ENCODE measurements at regions not wholly inside any gene's neighbourhood (a gene's known extent, or its start where the extent isn't known, plus 50 kb on each side); places are given as distances from the start of the nearest gene placed in this dataset.

DNA sequence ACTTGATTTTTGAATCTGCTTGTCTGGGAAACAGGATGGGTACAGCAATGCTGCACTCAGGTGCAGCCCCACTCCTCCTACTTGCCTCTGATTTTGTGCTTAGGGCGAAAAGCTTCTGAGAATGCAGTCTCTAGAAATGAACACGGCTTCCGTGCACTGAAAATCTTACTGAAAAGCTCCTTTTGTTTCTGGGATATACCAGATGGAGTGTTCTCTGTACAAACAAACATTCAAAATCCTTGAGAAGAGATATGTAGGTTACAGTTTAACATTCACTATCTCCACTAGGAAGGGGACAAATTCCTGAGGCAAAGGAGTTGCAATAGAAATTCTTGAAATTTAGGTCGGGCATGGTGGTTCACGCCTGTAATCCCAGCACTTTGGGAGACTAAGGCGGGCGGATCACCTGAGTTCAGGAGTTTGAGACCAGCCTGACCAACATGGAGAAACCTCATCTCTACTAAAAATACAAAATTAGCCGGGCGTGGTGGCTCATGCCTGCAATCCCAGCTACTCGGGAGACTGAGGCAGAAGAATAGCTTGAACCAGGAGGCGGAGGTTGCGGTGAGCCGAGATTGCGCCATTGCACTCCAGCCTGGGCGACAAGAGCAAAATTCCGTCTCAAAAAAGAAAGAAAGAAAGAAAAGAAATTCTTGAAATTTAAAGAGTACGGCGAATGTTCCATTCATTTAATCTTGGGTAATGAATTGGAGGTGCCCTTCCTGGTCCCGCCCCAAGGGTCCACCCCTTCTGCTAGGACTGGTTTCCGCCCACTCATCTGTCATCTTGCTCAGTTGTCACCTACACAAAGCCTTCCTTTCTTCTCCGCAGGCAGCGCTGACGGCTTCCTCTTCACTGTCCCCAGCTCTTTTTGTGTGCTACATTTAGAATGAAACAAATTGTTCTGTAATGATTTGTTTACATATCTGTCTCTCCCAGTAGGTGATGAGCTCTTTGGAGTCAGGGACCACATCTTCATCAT, 92.4 kb downstream of the SOCS6 start (continued):
- TF ChIP-seq, protein P1, sequence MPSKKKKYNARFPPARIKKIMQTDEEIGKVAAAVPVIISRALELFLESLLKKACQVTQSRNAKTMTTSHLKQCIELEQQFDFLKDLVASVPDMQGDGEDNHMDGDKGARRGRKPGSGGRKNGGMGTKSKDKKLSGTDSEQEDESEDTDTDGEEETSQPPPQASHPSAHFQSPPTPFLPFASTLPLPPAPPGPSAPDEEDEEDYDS (CRISPR knock-in tag; IDR thresholded peaks at IDR 0.05) = peak; percentile 68; the same call in 1 of the 2 replicates
- TF ChIP-seq ZSCAN12 (CRISPR knock-in tag; IDR thresholded peaks at IDR 0.05) (peak; percentile 30; the same call in 1 of the 2 replicates), HOXA5 (CRISPR knock-in tag; IDR thresholded peaks at IDR 0.05) (peak; percentile 100), HOXD1 (CRISPR knock-in tag; IDR thresholded peaks at IDR 0.05) (peak; percentile 100), DR1 (CRISPR knock-in tag; IDR thresholded peaks at IDR 0.05) (no peak), ZNF510 (CRISPR knock-in tag; IDR thresholded peaks at IDR 0.05; ENCODE audit: low read depth) (no peak), ZNF747 (CRISPR knock-in tag; IDR thresholded peaks at IDR 0.05; ENCODE audit: borderline replicate concordance) (no peak), POLR2AphosphoS5 (IDR thresholded peaks at IDR 0.05; ENCODE audit: low read depth, low read length) (peak; percentile 53), EEA1 (CRISPR knock-in tag; IDR thresholded peaks at IDR 0.05; ENCODE audit: borderline replicate concordance) (no peak), KMT2A (CRISPR knock-in tag; IDR thresholded peaks at IDR 0.05) (0 out of 2 replicates have a peak, but pooled peaks have one; percentile 28), NBN (conservative IDR thresholded peaks at IDR 0.05) (no peak), KLF16 (CRISPR knock-in tag; IDR thresholded peaks at IDR 0.05) (0 out of 4 replicates have a peak, but pooled peaks of 1 of the 2 experiments have one; percentile 12), ZNF777 (CRISPR knock-in tag; IDR thresholded peaks at IDR 0.05) (no peak), GABPA (IDR thresholded peaks at IDR 0.05; ENCODE audit: low read depth, low read length) (no peak), GABPA (CRISPR knock-in tag; IDR thresholded peaks at IDR 0.05; ENCODE audit: low read depth) (no peak; the same call in 1 of the 2 replicates), NFE2 (CRISPR knock-in tag; IDR thresholded peaks at IDR 0.05) (no peak), ZNF720 (CRISPR knock-in tag; IDR thresholded peaks at IDR 0.05) (no peak), ZNF282 (IDR thresholded peaks at IDR 0.05; ENCODE audit: partially characterized antibody) (no peak), ZIK1 (CRISPR knock-in tag; IDR thresholded peaks at IDR 0.05; ENCODE audit: borderline replicate concordance, low read depth) (no peak), MTF1 (CRISPR knock-in tag; IDR thresholded peaks at IDR 0.05) (no peak), FOXA3 (CRISPR knock-in tag; IDR thresholded peaks at IDR 0.05) (peak; percentile 63), ZFP1 (CRISPR knock-in tag; IDR thresholded peaks at IDR 0.05) (no peak)

Small RNA genes lying in the stretch of these regions (small RNA-seq; reads per million reads assigned to genes)
- 0 to 0.97 (median 0) reads per million in 3 experiments for gene RN7SL795P (ENCODE audit: insufficient read depth in 2 of 3, insufficient read length in 3 of 3, low read depth in 2 of 3, low replicate concordance in 1 of 3)

Measured in HepG2 (cell line).